Stimulated activated CD4-positive, alpha-beta T cell treated with anti-CD3 and anti-CD28 coated beads, Interleukin-12 subunit alpha, Interleukin-12 subunit beta, amount 100 ng/mL, for 48 hours (primary cell): ENCODE measurements at regions not wholly inside any gene's neighbourhood (a gene's known extent, or its start where the extent isn't known, plus 50 kb on each side); places are given as distances from the start of the nearest gene placed in this dataset.
"Not testable (repeated sequence)": the region's sequence is repeated elsewhere in the genome, so short reads cannot be mapped to it uniquely, and the experiment has no call there.

ENCODE experiments used
- DNase-seq, 3 donors: peaks; one replicate each; pipeline ENCODE4 v3.0.0-alpha.2; 2020; ENCODE audit warnings: low read depth in 2 of 3, low spot score in 1 of 3

- no peak for DNase-seq
Measured at GRCh38 chr6:115873901-115874300, 186.8 kb downstream of the FRK start.

GRCh38 chr6:115870464-115870863 lies 190.2 kb downstream of the FRK start:
- no peak for DNase-seq

- DNase-seq = no peak
Measured at GRCh38 chr6:115865914-115866313, 194.8 kb downstream of the FRK start.

- DNase-seq = no peak
Measured at GRCh38 chr6:115863211-115863610, 197.5 kb downstream of the FRK start.

GRCh38 chr6:115861658-115862057 lies 199.0 kb downstream of the FRK start:
- not testable (repeated sequence) for DNase-seq

GRCh38 chr6:115859577-115859976 lies 201.1 kb downstream of the FRK start:
- DNase-seq = not testable (repeated sequence)

GRCh38 chr6:115854866-115855665 lies 205.6 kb downstream of the FRK start:
- no peak for DNase-seq

- DNase-seq = no peak
Measured at GRCh38 chr6:115847671-115848070, 213.0 kb downstream of the FRK start.

GRCh38 chr6:115843945-115844344 lies 216.7 kb downstream of the FRK start:
- no peak for DNase-seq

GRCh38 chr6:115842338-115842737 lies 218.4 kb downstream of the FRK start:
- DNase-seq = no peak

GRCh38 chr6:115839583-115840181 lies 221.0 kb downstream of the FRK start:
- no peak for DNase-seq

- peak in 1 of 3 donors; percentile 5 for DNase-seq
Measured at GRCh38 chr6:115838763-115839401, 221.8 kb downstream of the FRK start.

- DNase-seq = no peak
Measured at GRCh38 chr6:115838216-115838615, 222.5 kb downstream of the FRK start.

GRCh38 chr6:115836374-115836773 lies 224.3 kb downstream of the FRK start:
- not testable (repeated sequence) for DNase-seq

- DNase-seq = no peak
Measured at GRCh38 chr6:115835314-115835713, 225.4 kb downstream of the FRK start.

- not testable (repeated sequence) for DNase-seq
Measured at GRCh38 chr6:115834542-115834941, 226.1 kb downstream of the FRK start.

- DNase-seq = no peak
Measured at GRCh38 chr6:115832786-115833185, 227.9 kb downstream of the FRK start.

GRCh38 chr6:115832186-115832585 lies 228.5 kb downstream of the FRK start:
- DNase-seq = no peak

GRCh38 chr6:115830895-115831294 lies 229.8 kb downstream of the FRK start:
- no peak for DNase-seq

GRCh38 chr6:115821798-115822197 lies 238.9 kb downstream of the FRK start:
- no peak for DNase-seq

- no peak for DNase-seq
Measured at GRCh38 chr6:115819506-115819905, 241.2 kb downstream of the FRK start.

- DNase-seq = no peak
Measured at GRCh38 chr6:115817161-115817560, 243.5 kb downstream of the FRK start.
